ENCODE measurements at regions not wholly inside any gene's neighbourhood (a gene's known extent, or its start where the extent isn't known, plus 50 kb on each side); places are given as distances from the start of the nearest gene placed in this dataset.

DNA sequence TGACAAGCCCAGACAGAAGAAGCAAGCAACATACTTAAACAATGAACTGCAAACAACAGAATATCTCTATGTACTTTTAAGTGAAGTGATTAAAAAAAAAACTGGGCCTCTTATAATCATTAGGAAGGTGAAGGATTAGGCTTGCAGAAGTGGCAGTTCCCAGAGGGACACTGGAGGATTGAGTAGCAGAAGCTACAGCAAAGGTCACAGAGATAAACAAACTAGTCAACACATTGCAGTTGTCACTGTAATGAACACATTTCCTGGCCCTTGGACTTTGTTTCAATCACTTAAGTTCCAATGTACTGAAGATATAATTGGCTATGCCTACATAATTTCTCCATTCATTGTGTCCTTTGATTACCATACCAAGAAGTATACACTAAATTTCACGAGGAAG lies 1498.8 kb downstream of the SLITRK5 start:
- H3K36me3 ChIP-seq (ENCODE audit: control insufficient read depth, insufficient read depth, low read length): no peaks in the 10 kb centered on the region
- H3K4me1 ChIP-seq (ENCODE audit: control insufficient read depth, insufficient read depth, low read length): no peaks in the 10 kb centered on the region
- Mint-ChIP-seq H3K4me3 (no peak overlapping the region), H3K36me3 (no peaks in the 10 kb centered on the region), H3K27ac (no peak overlapping the region), H3K27me3 (ENCODE audit: low read depth in 2 of 2) (no peaks in the 10 kb centered on the region), H3K9me3 (peaks cover 5 to 8% of the 10 kb centered on the region in 2 donors), H3K4me1 (no peaks in the 10 kb centered on the region)
- peaks cover 4% of the 10 kb centered on the region for H3K9me3 ChIP-seq (ENCODE audit: control insufficient read depth, insufficient read depth, low read length)
- ATAC-seq: no peak
- H3K4me3 ChIP-seq (ENCODE audit: low read length): no peak overlapping the region
- no peaks in the 10 kb centered on the region for H3K27me3 ChIP-seq (ENCODE audit: control insufficient read depth, insufficient read depth, low read length)
- no peak overlapping the region for H3K27ac ChIP-seq (ENCODE audit: low read length)
- no peak for DNase-seq
- TF ChIP-seq, protein P1, sequence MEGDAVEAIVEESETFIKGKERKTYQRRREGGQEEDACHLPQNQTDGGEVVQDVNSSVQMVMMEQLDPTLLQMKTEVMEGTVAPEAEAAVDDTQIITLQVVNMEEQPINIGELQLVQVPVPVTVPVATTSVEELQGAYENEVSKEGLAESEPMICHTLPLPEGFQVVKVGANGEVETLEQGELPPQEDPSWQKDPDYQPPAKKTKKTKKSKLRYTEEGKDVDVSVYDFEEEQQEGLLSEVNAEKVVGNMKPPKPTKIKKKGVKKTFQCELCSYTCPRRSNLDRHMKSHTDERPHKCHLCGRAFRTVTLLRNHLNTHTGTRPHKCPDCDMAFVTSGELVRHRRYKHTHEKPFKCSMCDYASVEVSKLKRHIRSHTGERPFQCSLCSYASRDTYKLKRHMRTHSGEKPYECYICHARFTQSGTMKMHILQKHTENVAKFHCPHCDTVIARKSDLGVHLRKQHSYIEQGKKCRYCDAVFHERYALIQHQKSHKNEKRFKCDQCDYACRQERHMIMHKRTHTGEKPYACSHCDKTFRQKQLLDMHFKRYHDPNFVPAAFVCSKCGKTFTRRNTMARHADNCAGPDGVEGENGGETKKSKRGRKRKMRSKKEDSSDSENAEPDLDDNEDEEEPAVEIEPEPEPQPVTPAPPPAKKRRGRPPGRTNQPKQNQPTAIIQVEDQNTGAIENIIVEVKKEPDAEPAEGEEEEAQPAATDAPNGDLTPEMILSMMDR (IDR thresholded peaks at IDR 0.05): no peak
- no CpG with 5 or more reads among the region's 1 CpG for WGBS (ENCODE audit: insufficient coverage)
- intact Hi-C loops (cut with micrococcal nuclease): no loop called here

DNA sequence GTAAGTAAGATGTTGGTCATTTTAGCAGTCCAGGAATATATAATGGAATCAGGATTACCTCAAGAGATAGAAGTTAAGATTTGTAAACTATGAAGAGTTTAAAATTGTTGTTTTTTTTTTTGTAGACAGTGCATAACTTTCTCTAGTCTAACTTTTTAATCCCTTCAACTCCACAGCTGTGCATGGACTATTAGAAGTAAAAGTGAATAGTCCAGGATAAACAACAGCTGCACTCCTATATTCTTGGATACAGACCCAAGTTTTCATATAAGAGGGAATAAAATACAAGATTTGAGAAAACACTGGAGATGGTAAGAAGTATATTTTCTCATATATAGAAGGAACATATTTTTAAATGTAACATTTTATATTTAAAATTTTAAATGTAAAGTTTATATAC lies 1509.9 kb downstream of the SLITRK5 start:
- intact Hi-C loops (cut with micrococcal nuclease): no loop called here
- Mint-ChIP-seq H3K27me3 (ENCODE audit: low read depth in 2 of 2) (no peaks in the 10 kb centered on the region), H3K27ac (no peak overlapping the region), H3K9me3 (peaks cover 3 to 21% of the 10 kb centered on the region in 2 donors), H3K4me1 (no peaks in the 10 kb centered on the region), H3K36me3 (no peaks in the 10 kb centered on the region), H3K4me3 (no peak overlapping the region)
- H3K27ac ChIP-seq (ENCODE audit: low read length): no peak overlapping the region
- no peak for DNase-seq
- no peak overlapping the region for H3K4me3 ChIP-seq (ENCODE audit: low read length)
- H3K4me1 ChIP-seq (ENCODE audit: control insufficient read depth, insufficient read depth, low read length): no peaks in the 10 kb centered on the region
- no peaks in the 10 kb centered on the region for H3K36me3 ChIP-seq (ENCODE audit: control insufficient read depth, insufficient read depth, low read length)
- TF ChIP-seq, protein P1 (IDR thresholded peaks at IDR 0.05): no peak
- no peak for ATAC-seq
- no peaks in the 10 kb centered on the region for H3K9me3 ChIP-seq (ENCODE audit: control insufficient read depth, insufficient read depth, low read length)
- H3K27me3 ChIP-seq (ENCODE audit: control insufficient read depth, insufficient read depth, low read length): no peaks in the 10 kb centered on the region

DNA sequence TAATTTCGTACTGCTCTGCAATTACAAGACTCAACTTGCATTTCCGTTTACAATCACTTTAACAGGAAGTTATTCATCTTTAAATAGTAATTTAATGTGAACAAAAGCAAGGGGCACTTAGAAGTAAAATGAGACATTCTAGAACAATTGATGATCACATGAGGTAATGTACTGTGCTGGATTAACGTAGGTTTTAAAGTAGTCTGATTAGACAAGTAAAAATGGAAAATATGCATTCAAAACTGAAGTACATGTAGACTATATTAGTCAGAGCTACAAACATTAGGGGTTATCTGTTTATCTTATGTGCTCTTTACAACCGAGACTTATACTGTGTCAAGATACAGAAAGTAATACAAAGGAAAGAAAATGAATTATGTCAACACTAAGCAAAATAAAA lies 1528.0 kb downstream of the SLITRK5 start:
- Mint-ChIP-seq H3K4me3 (no peak overlapping the region), H3K9me3 (peaks cover 17 to 20% of the 10 kb centered on the region in 2 donors), H3K4me1 (no peaks in the 10 kb centered on the region), H3K36me3 (no peaks in the 10 kb centered on the region), H3K27ac (no peak overlapping the region), H3K27me3 (ENCODE audit: low read depth in 2 of 2) (no peaks in the 10 kb centered on the region)
- H3K27me3 ChIP-seq (ENCODE audit: control insufficient read depth, insufficient read depth, low read length): no peaks in the 10 kb centered on the region
- no peaks in the 10 kb centered on the region for H3K36me3 ChIP-seq (ENCODE audit: control insufficient read depth, insufficient read depth, low read length)
- ATAC-seq (no peak), DNase-seq (no peak)
- no peak overlapping the region for H3K4me3 ChIP-seq (ENCODE audit: low read length)
- intact Hi-C loops (cut with micrococcal nuclease): no loop called here
- H3K9me3 ChIP-seq (ENCODE audit: control insufficient read depth, insufficient read depth, low read length): no peaks in the 10 kb centered on the region
- whole genome bisulfite sequencing (ENCODE audit: insufficient coverage): 100% methylated on average over 1 of the region's 4 CpGs
- TF ChIP-seq, protein P1 (IDR thresholded peaks at IDR 0.05): no peak
- no peaks in the 10 kb centered on the region for H3K4me1 ChIP-seq (ENCODE audit: control insufficient read depth, insufficient read depth, low read length)
- no peak overlapping the region for H3K27ac ChIP-seq (ENCODE audit: low read length)

DNA sequence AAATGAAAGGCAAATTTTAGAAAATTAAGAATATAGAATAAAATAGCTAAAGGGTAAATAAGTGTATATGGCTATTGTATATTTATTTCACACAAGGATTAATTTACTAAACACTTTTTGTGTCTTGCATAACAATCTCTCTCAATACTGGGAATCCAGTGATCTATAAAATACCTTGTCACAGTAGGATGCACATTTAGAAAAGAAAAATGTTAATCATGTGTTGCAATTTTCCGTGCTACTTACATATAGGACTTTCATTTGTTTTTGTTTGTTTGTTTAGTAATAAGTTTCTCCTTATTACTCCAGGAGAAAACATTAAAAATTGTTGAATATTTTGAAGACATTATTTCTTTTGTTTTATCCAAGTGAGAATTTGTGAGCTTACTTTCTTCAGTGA lies 1533.3 kb downstream of the SLITRK5 start:
- ATAC-seq (no peak), DNase-seq (no peak)
- Mint-ChIP-seq H3K4me1 (no peaks in the 10 kb centered on the region), H3K27me3 (ENCODE audit: low read depth in 2 of 2) (no peaks in the 10 kb centered on the region), H3K9me3 (peaks cover 9 to 10% of the 10 kb centered on the region in 2 donors), H3K27ac (no peak overlapping the region), H3K4me3 (no peak overlapping the region), H3K36me3 (no peaks in the 10 kb centered on the region)
- no CpG with 5 or more reads among the region's 1 CpG for WGBS (ENCODE audit: insufficient coverage)
- no peaks in the 10 kb centered on the region for H3K9me3 ChIP-seq (ENCODE audit: control insufficient read depth, insufficient read depth, low read length)
- H3K36me3 ChIP-seq (ENCODE audit: control insufficient read depth, insufficient read depth, low read length): no peaks in the 10 kb centered on the region
- intact Hi-C loops (cut with micrococcal nuclease): no loop called here
- H3K27ac ChIP-seq (ENCODE audit: low read length): no peak overlapping the region
- H3K4me3 ChIP-seq (ENCODE audit: low read length): no peak overlapping the region
- TF ChIP-seq, protein P1 (IDR thresholded peaks at IDR 0.05): no peak
- no peaks in the 10 kb centered on the region for H3K4me1 ChIP-seq (ENCODE audit: control insufficient read depth, insufficient read depth, low read length)
- no peaks in the 10 kb centered on the region for H3K27me3 ChIP-seq (ENCODE audit: control insufficient read depth, insufficient read depth, low read length)
